ENCODE measurements at regions not wholly inside any gene's neighbourhood (a gene's known extent, or its start where the extent isn't known, plus 50 kb on each side); places are given as distances from the start of the nearest gene placed in this dataset.

- H3K27ac Mint-ChIP-seq: peak overlapping the region in 1 of 2 donors; percentile 49
- H3K4me3 Mint-ChIP-seq: no peak overlapping the region
- no peaks in the 10 kb centered on the region for H3K27me3 Mint-ChIP-seq
- no peak for ATAC-seq
- no peak for DNase-seq
- H3K4me1 Mint-ChIP-seq: peaks cover 11% of the 10 kb centered on the region
- no peaks in the 10 kb centered on the region for H3K9me3 Mint-ChIP-seq
These were observed 184.7 kb upstream of the JARID2 start for GRCh38 chr6:15061180-15061641.

DNA sequence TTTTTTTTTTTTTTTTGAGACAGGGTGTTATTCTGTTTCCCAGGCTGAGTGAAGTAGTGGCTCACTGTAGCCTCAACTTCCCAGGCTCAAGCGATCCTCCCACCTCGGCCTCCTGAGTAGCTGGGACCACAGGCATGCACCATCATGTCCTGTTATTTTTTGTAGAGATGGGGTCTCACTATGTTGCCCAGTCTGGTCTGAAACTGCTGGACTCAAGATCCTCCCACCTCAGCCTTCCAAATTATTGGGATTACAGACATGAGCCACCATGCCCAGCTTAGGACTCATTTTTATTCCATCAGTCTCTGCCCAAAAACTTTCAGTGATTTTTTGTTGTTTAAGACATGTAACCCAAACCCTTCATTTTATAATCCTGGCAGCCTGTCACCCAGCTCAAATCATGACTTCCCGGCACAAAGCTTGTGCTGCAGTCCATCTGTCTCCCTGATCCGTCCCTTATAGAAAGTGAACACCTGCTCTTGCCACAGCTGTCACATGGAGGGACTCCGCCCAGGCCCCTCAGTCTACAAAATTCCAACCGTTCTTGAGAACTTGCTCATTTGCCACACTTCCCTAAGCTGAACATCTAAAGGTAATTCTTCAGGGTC, 183.9 kb upstream of the JARID2 start:
- peaks cover 19% of the 10 kb centered on the region for H3K4me1 Mint-ChIP-seq
- ATAC-seq (no peak), DNase-seq (no peak)
- H3K27me3 Mint-ChIP-seq: no peaks in the 10 kb centered on the region
- no peak overlapping the region for H3K27ac Mint-ChIP-seq
- H3K9me3 Mint-ChIP-seq: no peaks in the 10 kb centered on the region
- no peak overlapping the region for H3K4me3 Mint-ChIP-seq

DNA sequence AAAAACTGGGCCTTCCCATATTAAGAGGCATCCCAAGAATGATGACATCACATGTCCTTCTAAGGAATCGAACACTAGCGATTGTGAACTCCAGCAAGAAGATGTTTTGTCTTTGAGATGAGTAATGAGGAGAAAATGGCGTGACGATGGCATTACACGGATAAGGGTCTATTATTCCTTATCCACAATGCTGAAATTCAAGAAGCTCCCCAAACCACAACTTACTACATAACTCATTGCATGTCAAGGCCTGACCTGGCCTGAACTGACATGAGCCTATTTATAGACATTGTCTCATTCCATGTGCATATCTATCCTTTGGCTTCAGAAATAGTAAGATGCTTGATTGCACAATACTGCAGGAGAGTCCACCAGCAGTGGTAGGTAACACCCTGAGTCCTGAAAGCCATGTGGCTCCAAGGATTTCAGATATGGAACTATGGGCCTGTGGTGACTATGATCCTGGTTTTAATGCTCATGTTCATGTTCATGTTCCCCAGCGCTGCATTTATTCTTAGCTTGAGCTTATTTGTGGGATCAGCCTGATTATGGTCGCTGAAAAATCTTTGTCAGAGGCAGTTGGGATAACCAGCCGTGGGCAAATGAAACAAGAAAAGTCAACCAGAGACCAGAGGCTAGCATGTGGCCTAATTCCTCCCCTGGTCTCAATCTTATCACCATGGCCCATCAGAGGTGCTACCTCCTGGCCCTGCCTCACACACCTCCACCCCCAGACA, 183.2 kb upstream of the JARID2 start:
- Mint-ChIP-seq H3K4me3 (no peak overlapping the region), H3K27ac (no peak overlapping the region), H3K9me3 (no peaks in the 10 kb centered on the region), H3K4me1 (peaks cover 20% of the 10 kb centered on the region), H3K27me3 (no peaks in the 10 kb centered on the region)
- DNase-seq: no peak
- no peak for ATAC-seq

DNA sequence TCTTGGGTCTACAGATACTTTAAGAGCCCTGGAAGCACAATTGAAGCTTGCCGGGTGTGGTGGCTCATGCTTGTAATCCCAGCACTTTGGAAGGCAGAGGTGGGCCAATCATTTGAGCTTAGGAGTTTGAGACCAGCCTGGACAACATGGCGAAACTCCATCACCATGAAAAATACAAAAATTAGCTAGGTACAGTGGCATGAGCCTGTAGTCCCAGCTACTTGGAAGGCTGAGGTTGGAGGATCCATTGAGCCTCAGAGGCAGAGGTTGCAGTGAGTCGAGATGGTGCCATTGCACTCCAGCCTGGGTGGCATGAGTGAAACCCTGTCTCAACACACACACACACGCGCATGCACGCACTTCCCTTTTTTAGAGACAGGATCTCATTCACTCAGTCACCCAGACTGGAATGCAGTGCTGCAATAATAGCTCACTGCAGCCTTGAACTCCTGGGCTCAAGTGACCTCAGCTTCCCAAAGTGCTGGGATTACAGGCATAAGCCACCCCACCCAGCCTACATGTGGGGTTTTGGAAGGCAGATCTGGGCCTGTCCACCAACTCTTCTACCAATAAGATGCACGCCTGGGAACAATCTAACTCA, 182.5 kb upstream of the JARID2 start:
- Mint-ChIP-seq H3K27me3 (no peaks in the 10 kb centered on the region), H3K4me1 (peaks cover 14% of the 10 kb centered on the region), H3K27ac (no peak overlapping the region), H3K4me3 (no peak overlapping the region), H3K9me3 (no peaks in the 10 kb centered on the region)
- ATAC-seq (no peak), DNase-seq (no peak)

DNA sequence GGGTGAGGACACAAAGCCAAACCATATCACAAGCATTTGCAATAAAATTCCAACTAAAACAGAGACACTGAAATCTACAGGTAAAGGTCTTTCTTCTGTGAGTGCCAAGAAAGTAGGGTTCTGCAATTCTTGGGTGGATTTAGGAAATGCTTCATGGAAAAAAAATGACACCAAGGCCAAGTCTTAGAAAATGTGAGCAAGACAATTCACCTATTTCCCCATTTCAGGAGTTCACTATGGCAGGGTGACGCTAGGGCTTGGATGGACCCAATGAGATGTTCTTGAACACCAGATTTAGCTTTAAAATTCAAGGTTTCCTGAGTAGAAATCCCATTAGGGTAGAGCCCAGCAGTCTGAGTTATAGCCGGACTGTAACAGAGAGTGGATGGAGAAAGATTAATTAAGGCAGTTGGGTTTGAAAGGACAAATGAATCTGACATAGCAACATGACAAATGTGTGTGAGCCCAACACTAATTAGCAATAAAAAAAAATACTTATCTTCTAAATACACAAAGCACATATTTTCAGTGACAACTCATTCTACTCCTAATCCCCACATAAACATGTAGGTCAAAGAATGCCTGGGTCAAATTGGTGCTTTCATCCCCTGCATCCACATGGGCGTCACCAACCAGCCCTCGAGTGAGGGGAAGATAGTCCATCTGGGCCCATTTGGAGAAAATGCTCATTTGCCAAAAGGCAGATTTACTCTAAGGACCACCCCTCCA, 180.4 kb upstream of the JARID2 start:
- H3K27ac Mint-ChIP-seq: no peak overlapping the region
- DNase-seq: no peak
- no peak for ATAC-seq
- no peak overlapping the region for H3K4me3 Mint-ChIP-seq
- H3K4me1 Mint-ChIP-seq: peaks cover 9% of the 10 kb centered on the region
- no peaks in the 10 kb centered on the region for H3K27me3 Mint-ChIP-seq
- H3K9me3 Mint-ChIP-seq: no peaks in the 10 kb centered on the region

DNA sequence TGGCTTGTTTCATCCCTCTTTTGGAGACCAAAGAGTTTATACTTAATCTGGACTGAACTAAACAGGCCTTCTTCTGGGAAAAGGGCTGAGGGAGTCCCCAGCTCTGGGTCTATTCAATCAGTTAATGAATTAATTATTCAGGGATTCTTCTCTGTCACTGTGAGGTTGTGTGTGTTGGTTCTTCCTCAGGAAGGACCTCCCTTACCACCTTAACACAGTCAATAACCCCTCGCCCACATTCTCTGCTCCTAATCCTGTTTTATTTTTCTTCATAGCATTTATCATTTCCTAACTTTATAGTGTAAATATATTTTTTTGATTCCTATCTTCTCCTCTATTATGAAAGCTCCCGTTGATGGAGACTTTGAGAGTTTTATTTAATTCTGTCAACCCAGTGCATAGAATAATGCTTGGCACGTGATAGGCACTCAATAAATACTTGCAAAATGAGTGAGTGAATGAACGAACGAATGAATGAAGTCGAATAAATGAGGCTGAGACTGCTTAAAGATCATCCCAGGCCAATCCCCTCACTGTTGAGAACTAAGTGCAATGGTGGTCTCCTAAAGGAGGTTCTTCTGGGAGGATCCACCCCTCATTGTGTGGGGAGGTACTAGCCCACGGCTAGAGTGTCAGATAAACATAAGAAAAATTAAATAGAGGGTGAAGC, 179.6 kb upstream of the JARID2 start:
- no peaks in the 10 kb centered on the region for H3K27me3 Mint-ChIP-seq
- no peak overlapping the region for H3K27ac Mint-ChIP-seq
- no peaks in the 10 kb centered on the region for H3K9me3 Mint-ChIP-seq
- H3K4me1 Mint-ChIP-seq: peaks cover 9% of the 10 kb centered on the region
- DNase-seq (no peak), ATAC-seq (no peak)
- H3K4me3 Mint-ChIP-seq: no peak overlapping the region

DNA sequence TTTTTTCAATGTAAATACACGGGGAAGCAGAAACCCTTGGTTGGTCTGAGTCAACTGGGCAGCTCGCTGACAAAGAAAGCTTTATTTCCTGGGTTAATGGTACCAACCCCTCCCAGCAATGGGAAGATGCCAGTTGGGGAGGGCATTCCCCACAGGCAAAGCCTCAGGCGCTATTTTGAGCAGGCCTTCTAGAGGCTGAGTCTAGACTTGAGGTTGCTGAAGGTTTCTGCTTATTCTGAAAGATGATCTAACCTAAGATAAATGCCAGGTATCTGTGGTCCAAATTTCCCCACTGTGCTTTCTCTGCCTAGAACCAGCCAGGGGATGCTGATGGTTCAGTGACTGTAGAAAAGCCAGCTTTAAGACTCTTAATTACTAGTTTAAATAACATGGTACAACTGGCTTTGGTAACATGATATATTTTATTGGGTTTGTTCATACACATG, 172.5 kb upstream of the JARID2 start:
- H3K4me3 Mint-ChIP-seq: no peak overlapping the region
- H3K4me1 Mint-ChIP-seq: peaks cover 20% of the 10 kb centered on the region
- peak; percentile 95 for ATAC-seq
- peak in 1 of 2 donors; percentile 26 for DNase-seq
- no peak overlapping the region for H3K27ac Mint-ChIP-seq
- H3K27me3 Mint-ChIP-seq: no peaks in the 10 kb centered on the region
- no peaks in the 10 kb centered on the region for H3K9me3 Mint-ChIP-seq

DNA sequence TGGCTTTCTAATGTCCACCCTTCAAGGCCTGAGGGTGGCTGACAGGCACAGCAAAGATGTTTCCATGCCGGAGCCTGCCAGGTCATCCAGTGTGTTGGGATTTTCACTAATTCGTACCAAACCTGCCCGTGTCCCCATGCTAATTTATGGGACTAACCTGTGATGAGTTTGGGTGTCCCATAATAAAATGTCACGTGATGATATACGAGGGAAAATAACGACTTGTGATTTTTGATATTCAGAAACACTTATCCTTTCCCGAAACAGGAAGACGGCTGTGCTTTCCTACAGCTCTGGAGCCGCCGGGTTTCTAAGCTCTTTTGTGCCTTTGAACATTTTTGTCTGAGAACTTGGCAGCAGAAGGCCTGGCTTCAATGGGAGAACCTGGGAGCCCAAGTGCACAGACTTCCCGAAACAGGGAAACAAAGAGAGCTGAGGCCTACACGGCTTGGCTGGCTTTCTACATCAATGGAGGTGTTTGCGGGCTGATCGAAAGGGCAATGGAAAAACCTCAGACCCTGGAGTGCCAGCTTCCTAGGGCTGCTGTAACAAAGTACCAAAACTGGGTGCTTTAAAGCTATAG, 171.9 kb upstream of the JARID2 start:
- no peaks in the 10 kb centered on the region for H3K27me3 Mint-ChIP-seq
- no peak overlapping the region for H3K4me3 Mint-ChIP-seq
- H3K9me3 Mint-ChIP-seq: no peaks in the 10 kb centered on the region
- H3K27ac Mint-ChIP-seq: no peak overlapping the region
- DNase-seq (no peak), ATAC-seq (no peak)
- H3K4me1 Mint-ChIP-seq: peaks cover 20% of the 10 kb centered on the region

- no peaks in the 10 kb centered on the region for H3K9me3 Mint-ChIP-seq
- H3K4me3 Mint-ChIP-seq: no peak overlapping the region
- DNase-seq (no peak), ATAC-seq (no peak)
- no peaks in the 10 kb centered on the region for H3K27me3 Mint-ChIP-seq
- H3K4me1 Mint-ChIP-seq: peaks cover 20% of the 10 kb centered on the region
- H3K27ac Mint-ChIP-seq: peak overlapping the region in 1 of 2 donors; percentile 65
These were observed 171.1 kb upstream of the JARID2 start for GRCh38 chr6:15074806-15075205.

- Mint-ChIP-seq H3K4me3 (no peak overlapping the region), H3K9me3 (no peaks in the 10 kb centered on the region), H3K4me1 (peaks cover 20% of the 10 kb centered on the region), H3K27ac (no peak overlapping the region), H3K27me3 (no peaks in the 10 kb centered on the region)
- no peak for DNase-seq
- ATAC-seq: no peak
These were observed 169.3 kb upstream of the JARID2 start for GRCh38 chr6:15076565-15076964.

DNA sequence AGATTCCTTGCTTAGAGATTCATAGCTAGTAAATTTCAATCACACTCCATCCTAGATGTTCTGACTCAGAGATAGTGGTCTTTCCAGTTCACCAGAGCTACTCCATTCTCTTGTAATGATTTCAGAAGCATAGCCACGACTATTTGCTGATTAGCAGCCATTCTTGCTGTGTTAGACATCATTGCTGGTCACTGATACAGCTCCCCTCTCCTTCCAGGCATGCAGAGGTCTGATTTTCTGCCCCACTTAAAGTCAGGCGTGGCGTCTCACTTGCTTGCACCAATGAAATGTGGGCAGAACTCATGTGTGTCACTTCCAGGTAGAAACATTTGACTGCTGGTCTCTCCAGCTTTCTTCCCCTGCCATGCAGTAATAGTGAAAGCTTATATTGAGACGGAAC, 168.9 kb upstream of the JARID2 start:
- no peak overlapping the region for H3K4me3 Mint-ChIP-seq
- no peak for DNase-seq
- H3K4me1 Mint-ChIP-seq: peaks cover 20% of the 10 kb centered on the region
- no peaks in the 10 kb centered on the region for H3K27me3 Mint-ChIP-seq
- no peaks in the 10 kb centered on the region for H3K9me3 Mint-ChIP-seq
- no peak overlapping the region for H3K27ac Mint-ChIP-seq
- ATAC-seq: no peak

GRCh38 chr6:15077961-15078360, 167.9 kb upstream of the JARID2 start:
- H3K4me1 Mint-ChIP-seq: peaks cover 20% of the 10 kb centered on the region
- no peak for DNase-seq

DNA sequence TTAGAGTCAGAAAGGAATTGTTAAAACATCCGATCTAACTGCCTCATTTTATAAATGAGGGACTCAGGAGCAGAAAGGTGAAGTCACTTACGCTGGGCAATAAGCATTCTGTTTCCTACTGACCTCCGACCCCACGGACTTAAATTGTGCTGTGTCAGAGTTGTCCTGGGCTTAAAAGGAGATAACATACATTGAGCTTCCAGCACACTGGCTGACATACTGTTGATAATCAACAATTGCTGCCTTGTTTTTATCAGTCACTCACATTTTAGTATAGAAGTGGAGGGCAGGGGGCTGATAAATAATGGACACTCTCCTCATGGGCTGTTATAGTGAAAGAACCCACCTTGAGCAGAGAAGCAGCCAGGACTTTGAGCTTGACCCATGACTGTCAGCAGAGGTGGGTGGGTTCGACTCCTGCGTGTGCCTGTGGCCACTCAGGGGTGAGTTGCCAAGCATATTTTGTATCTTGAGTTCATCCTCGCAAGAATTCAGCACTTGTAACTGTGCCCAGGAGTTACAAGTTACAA, 166.5 kb upstream of the JARID2 start:
- H3K4me3 Mint-ChIP-seq: no peak overlapping the region
- peaks cover 20% of the 10 kb centered on the region for H3K4me1 Mint-ChIP-seq
- no peaks in the 10 kb centered on the region for H3K27me3 Mint-ChIP-seq
- no peaks in the 10 kb centered on the region for H3K9me3 Mint-ChIP-seq
- DNase-seq (no peak), ATAC-seq (no peak)
- H3K27ac Mint-ChIP-seq: peak overlapping the region in 1 of 2 donors; percentile 29

More at GRCh38 chr6:15077961-15078360, 167.9 kb upstream of the JARID2 start:
- Mint-ChIP-seq H3K4me3 (no peak overlapping the region), H3K9me3 (no peaks in the 10 kb centered on the region), H3K27ac (no peak overlapping the region), H3K27me3 (no peaks in the 10 kb centered on the region)
- no peak for ATAC-seq

DNA sequence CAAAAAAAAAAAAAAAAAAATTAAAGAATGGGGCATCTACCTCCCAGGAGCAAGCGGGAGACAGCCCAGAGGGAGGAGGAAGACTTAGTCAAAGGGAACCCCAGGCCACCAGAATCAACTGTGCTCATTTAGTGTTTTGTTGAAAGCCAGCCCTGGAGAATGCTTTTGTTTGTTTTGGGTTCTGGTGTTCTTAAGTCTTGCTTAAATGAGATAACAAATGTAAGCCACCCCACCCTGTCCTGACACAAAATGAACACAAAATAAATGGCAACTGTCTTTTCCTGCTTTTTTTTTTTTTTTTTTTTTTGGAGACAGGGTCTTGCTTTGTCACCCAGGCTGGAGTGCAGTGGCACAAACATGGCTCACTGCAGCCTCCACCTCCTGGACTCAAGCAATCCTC, 165.0 kb upstream of the JARID2 start:
- Mint-ChIP-seq H3K4me3 (no peak overlapping the region), H3K9me3 (no peaks in the 10 kb centered on the region), H3K27ac (no peak overlapping the region), H3K27me3 (no peaks in the 10 kb centered on the region), H3K4me1 (peaks cover 12% of the 10 kb centered on the region)
- no peak for ATAC-seq
- DNase-seq: no peak

- Mint-ChIP-seq H3K27ac (no peak overlapping the region), H3K4me3 (no peak overlapping the region), H3K4me1 (peaks cover 9% of the 10 kb centered on the region), H3K27me3 (no peaks in the 10 kb centered on the region), H3K9me3 (no peaks in the 10 kb centered on the region)
- DNase-seq (no peak), ATAC-seq (no peak)
These were observed 164.4 kb upstream of the JARID2 start for GRCh38 chr6:15081447-15081846.

Measured in stimulated activated naive CD8-positive, alpha-beta T cell treated with anti-CD3 and anti-CD28 coated beads, Interleukin-15, amount 100 ng/mL, for 72 hours (primary cell).